OCI-LY1 (cell line): ENCODE measurements at regions not wholly inside any gene's neighbourhood (a gene's known extent, or its start where the extent isn't known, plus 50 kb on each side); places are given as distances from the start of the nearest gene placed in this dataset.

Experiments used
- H2AFZ ChIP-seq: fragments of 200-600 bp; sonication (generic), shearing (Covaris generic); 2 replicates; pipeline ENCODE4 v1.6.0; 2014; ENCODE audit warnings: antibody characterized with exemption, mild to moderate bottlenecking, low read length
- H3F3A ChIP-seq: fragments of 200-600 bp; sonication (generic), shearing (Covaris generic); 2 replicates; pipeline ENCODE4 v1.6.0; 2014; ENCODE audit warnings: mild to moderate bottlenecking, antibody characterized with exemption, low read length, moderate library complexity; ENCODE audit not compliant: insufficient read depth
- H3K27ac ChIP-seq: fragments of 200-600 bp; sonication (generic); 2 replicates; pipeline ENCODE4 v1.5.1; 2014; ENCODE audit warnings: low read length, mixed run types, mild to moderate bottlenecking, low read depth; ENCODE audit not compliant: poor library complexity, severe bottlenecking
- H3K27me3 ChIP-seq: fragments of 200-600 bp; sonication (generic); 2 replicates; pipeline ENCODE4 v1.6.0; 2014; ENCODE audit warnings: antibody characterized with exemption, mild to moderate bottlenecking, low read length, moderate library complexity; ENCODE audit not compliant: insufficient read depth
- H3K36me3 ChIP-seq: fragments of 200-600 bp; sonication (generic); 2 replicates; pipeline ENCODE4 v1.6.1; 2014; ENCODE audit warnings: mild to moderate bottlenecking, antibody characterized with exemption, low read length, moderate library complexity, mixed read lengths; ENCODE audit not compliant: insufficient read depth
- H3K4me1 ChIP-seq: fragments of 200-600 bp; sonication (generic); 2 replicates; pipeline ENCODE4 v1.5.1; 2014; ENCODE audit warnings: mild to moderate bottlenecking, low read length, moderate library complexity; ENCODE audit not compliant: insufficient read depth, severe bottlenecking
- H3K4me2 ChIP-seq: fragments of 200-600 bp; sonication (generic), shearing (Covaris generic); 2 replicates; pipeline ENCODE4 v1.6.1; 2014; ENCODE audit warnings: low read length
- H3K4me3 ChIP-seq: fragments of 200-600 bp; sonication (generic); 2 replicates; pipeline ENCODE4 v1.5.1; 2014; ENCODE audit warnings: low read length, low read depth, mild to moderate bottlenecking, mixed read lengths; ENCODE audit not compliant: poor library complexity, severe bottlenecking
- H3K79me2 ChIP-seq: fragments of 200-600 bp; shearing (Covaris generic); 2 replicates; pipeline ENCODE4 v1.6.1; 2016; ENCODE audit warnings: mixed run types, low read length, mixed read lengths; ENCODE audit not compliant: insufficient read depth
- H3K9ac ChIP-seq: fragments of 200-600 bp; sonication (generic), shearing (Covaris generic); 2 replicates; pipeline ENCODE4 v1.6.1; 2014; ENCODE audit warnings: mild to moderate bottlenecking, low read length, mixed read lengths
- H3K9me2 ChIP-seq: fragments of 200-600 bp; sonication (generic), shearing (Covaris generic); 2 replicates; pipeline ENCODE4 v1.6.1; 2014; ENCODE audit warnings: low read depth, mild to moderate bottlenecking, low read length, mixed read lengths
- H3K9me3 ChIP-seq: fragments of 200-600 bp; shearing (Covaris generic); 2 replicates; pipeline ENCODE4 v1.6.1; 2014; ENCODE audit warnings: low read length, mixed read lengths
- H4K20me1 ChIP-seq: fragments of 200-600 bp; sonication (generic), shearing (Covaris generic); 2 replicates; pipeline ENCODE4 v1.6.0; 2016; ENCODE audit warnings: mild to moderate bottlenecking, low read length; ENCODE audit not compliant: insufficient read depth
- CTCF ChIP-seq: fragments of 200-600 bp; sonication (generic), shearing (Covaris generic); IDR thresholded peaks from 2 replicates; pipeline ENCODE4 v1.5.1; 2017; ENCODE audit warnings: mild to moderate bottlenecking, antibody characterized with exemption, low read length, moderate library complexity, mixed read lengths
- EZH2 ChIP-seq: fragments of 200-600 bp; sonication (generic), shearing (Covaris generic); IDR thresholded peaks from 2 replicates; pipeline ENCODE4 v1.8.0; 2017; ENCODE audit warnings: borderline replicate concordance, mixed run types, mild to moderate bottlenecking, antibody characterized with exemption, low read length, moderate library complexity, mixed read lengths

- Histone ChIP-seq H3K9me3 (no peaks in the 10 kb centered on the region), H3K79me2 (no peaks in the 10 kb centered on the region), H2AFZ (no peak overlapping the region), H3K36me3 (no peaks in the 10 kb centered on the region), H3K27ac (no peak overlapping the region), H3K4me1 (peaks cover 20% of the 10 kb centered on the region), H3K4me3 (no peak overlapping the region), H3F3A (no peaks in the 10 kb centered on the region), H3K9me2 (no peaks in the 10 kb centered on the region), H3K9ac (no peak overlapping the region), H3K27me3 (no peaks in the 10 kb centered on the region), H4K20me1 (no peaks in the 10 kb centered on the region), H3K4me2 (no peak overlapping the region)
- TF ChIP-seq EZH2 (no peak), CTCF (no peak)
These were observed 50.6 kb upstream of the FUT8 start for GRCh38 chr14:65361920-65362319.
